Panc1 (cell line): ENCODE measurements at regions not wholly inside any gene's neighbourhood (a gene's known extent, or its start where the extent isn't known, plus 50 kb on each side); places are given as distances from the start of the nearest gene placed in this dataset.
A peak's percentile ranks its signal among the peaks of the same experiment; 100 is the strongest.
"Not testable (repeated sequence)": the region's sequence is repeated elsewhere in the genome, so short reads cannot be mapped to it uniquely, and the experiment has no call there.

ENCODE experiments used
- ATAC-seq: fragments of 200-7000 bp; cut with Tn5 transposase; 2 replicates; pipeline ENCODE4 v1.9.1; 2020; ENCODE audit warnings: mild to moderate bottlenecking, moderate library complexity
- BruUV-seq: library from RNA; stranded (reverse); fragments of 400-500 nt; replicated peaks from 2 replicates; lab custom pipeline; 2021; lab: Mats Ljungman, UMichigan
- CTCF ChIA-PET: fragments of 300-600 bp; sonication (Branson Sonifier 250); formaldehyde crosslinking; loops from one replicate; lab custom pipeline; 2022; ENCODE audit warnings: antibody characterized with exemption; lab: Charles Lee
- POLR2A ChIA-PET: fragments of 300-600 bp; sonication (Branson Sonifier 250); formaldehyde crosslinking; loops from one replicate; lab custom pipeline; 2022; ENCODE audit warnings: antibody characterized with exemption; lab: Charles Lee
- DNase-seq: peaks from one replicate; pipeline ENCODE4 v3.0.0-alpha.2; 2010; ENCODE audit warnings: low read depth, low spot score
- H3K27ac ChIP-seq: 2 replicates; pipeline ENCODE4 v1.5.1; 2011; ENCODE audit warnings: mild to moderate bottlenecking, low read length, inconsistent platforms
- H3K27me3 ChIP-seq: fragments of 200-500 bp; sonication (Bioruptor generic); 2 replicates; pipeline ENCODE4 v1.6.0; 2014; ENCODE audit warnings: low read length, inconsistent platforms; ENCODE audit not compliant: control insufficient read depth, insufficient read depth
- H3K36me3 ChIP-seq: fragments of 200-500 bp; sonication (Bioruptor generic); 2 replicates; pipeline ENCODE4 v1.5.1; 2014; ENCODE audit warnings: inconsistent platforms, mild to moderate bottlenecking, low read length, moderate library complexity; ENCODE audit not compliant: control insufficient read depth, insufficient read depth
- H3K4me1 ChIP-seq: 2 replicates; pipeline ENCODE4 v1.5.1; 2011; ENCODE audit warnings: inconsistent platforms, mild to moderate bottlenecking, low read length, moderate library complexity; ENCODE audit not compliant: control insufficient read depth, insufficient read depth
- H3K4me3 ChIP-seq, 2 experiments: 2 replicates each; pipeline ENCODE4 v1.5.1; 2011 to 2012; ENCODE audit warnings: low read depth in 2 of 2, low read length in 2 of 2, mild to moderate bottlenecking in 2 of 2, inconsistent platforms in 1 of 2, moderate library complexity in 1 of 2
- H3K9me3 ChIP-seq: fragments of 200-500 bp; sonication (Bioruptor generic); 2 replicates; pipeline ENCODE4 v1.5.1; 2014; ENCODE audit warnings: low read depth, mild to moderate bottlenecking, inconsistent platforms, low read length, moderate library complexity; ENCODE audit not compliant: control insufficient read depth, insufficient read depth
- POLR2AphosphoS5 ChIP-seq: IDR thresholded peaks from 2 replicates; pipeline ENCODE4 v1.6.1; 2012; ENCODE audit warnings: mild to moderate bottlenecking, low read depth, low read length, moderate library complexity
- TCF7L2 ChIP-seq: IDR thresholded peaks from 2 replicates; pipeline ENCODE4 v1.6.1; 2011; ENCODE audit warnings: mild to moderate bottlenecking, low read depth, low read length, inconsistent platforms
- in situ Hi-C: cut with HindIII; loops from 2 replicates; pipeline ENCODE4 v1.10.0; 2016; ENCODE audit warnings: low sequenced_read_pairs, low pct_unique_long_range_greater_than_20kb
- intact Hi-C: fragments of 100-400 bp; cut with micrococcal nuclease; formaldehyde crosslinking; loops from one replicate; pipeline ENCODE4 v1.10.0; 2022; ENCODE audit not compliant: unreplicated experiment
- TF ChIP-seq, protein P1 (sequence below), 2 experiments: IDR thresholded peaks; 2 replicates each; pipeline ENCODE4 v1.6.1; 2011 to 2012; ENCODE audit warnings: low read depth in 2 of 2, control low read depth in 1 of 2, low read length in 1 of 2, mild to moderate bottlenecking in 1 of 2, moderate library complexity in 1 of 2; ENCODE audit not compliant: insufficient read depth in 1 of 2
- TF ChIP-seq, protein P2 (sequence below): fragments of 450-650 bp; IDR thresholded peaks from 2 replicates; pipeline ENCODE4 v1.5.1; 2017; ENCODE audit warnings: mild to moderate bottlenecking

DNA sequence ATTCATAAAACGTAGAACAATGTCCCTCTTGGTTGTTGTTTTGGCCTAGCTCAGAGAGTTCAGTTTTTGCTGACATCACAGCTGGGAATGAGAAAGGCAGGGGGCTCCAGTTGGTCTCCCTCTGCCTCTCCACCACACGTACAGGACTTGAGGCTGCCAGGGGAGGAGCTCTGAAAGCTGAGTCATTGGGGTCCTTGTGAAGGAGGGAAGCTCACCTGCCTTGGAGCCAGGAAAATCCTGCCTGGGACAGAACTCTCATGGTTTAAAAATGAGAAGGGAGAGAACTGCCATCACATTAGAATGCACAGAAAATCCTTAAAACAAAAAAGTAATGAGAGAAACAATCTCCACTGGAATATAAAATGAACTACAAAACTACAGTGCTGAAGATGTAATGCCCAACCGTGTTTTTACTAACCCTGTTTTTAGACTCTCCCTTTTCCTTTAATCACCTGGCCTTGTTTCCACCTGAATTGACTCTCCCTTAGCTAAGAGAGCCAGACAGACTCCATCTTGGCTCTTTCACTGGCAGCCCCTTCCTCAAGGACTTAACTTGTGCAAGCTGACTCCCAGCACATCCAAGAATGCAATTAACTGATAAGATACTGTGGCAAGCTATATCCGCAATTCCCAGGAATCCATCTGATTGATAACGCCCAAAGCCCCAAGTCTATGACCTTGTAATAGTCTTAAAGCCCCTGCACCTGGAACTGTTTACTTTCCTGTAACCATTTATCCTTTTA is 58.6 kb upstream of the TARP start:
- CTCF ChIA-PET = interaction anchor here (1.1 to 1.9 kb wide), 2 partner anchors 116 to 144 kb away, joined by 3 to 4 read pairs; no protein-coding TSS in a partner anchor
- ATAC-seq, POLR2A ChIA-PET: not testable (repeated sequence)

DNA sequence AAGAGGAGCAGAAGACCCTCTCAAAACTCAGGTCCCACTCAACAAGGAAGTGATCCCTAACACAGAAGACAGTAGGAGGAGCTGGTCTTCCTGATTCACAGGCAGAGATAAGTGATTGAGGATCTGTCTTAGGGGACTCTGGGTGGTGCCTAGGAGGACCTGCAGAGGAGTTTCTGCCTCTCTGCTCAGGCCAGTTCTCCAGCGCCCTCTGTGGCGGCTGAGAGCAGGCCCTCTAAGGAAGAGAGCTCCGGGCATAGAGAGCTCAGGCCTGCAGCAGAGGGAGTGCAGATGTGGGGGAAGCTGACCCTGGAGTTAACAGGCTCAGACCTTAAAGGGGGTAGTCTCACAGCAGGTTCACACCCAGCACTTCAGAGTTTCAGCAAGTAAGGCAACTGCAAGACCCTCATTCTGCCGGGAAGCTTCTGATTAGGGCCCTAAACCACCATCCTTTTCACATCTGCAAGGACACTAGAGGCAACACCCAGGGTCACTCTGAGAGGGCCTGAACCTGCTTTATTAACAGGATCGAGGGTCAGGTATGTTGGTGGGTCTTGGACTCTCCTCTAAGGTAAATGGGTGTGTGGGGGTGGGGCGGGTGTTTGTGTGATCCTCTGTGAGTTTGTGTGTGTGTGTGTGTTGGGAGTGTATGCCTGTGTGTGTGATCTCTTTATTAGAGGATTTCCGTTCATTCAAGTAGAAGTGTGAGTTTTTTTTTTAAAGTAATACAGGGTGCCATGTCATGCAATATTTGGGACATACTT is 57.6 kb upstream of the TARP start:
- Histone ChIP-seq H3K4me3 (no peak overlapping the region), H3K36me3 (no peaks in the 10 kb centered on the region), H3K27ac (no peak overlapping the region), H3K27me3 (peaks cover 3% of the 10 kb centered on the region; the same call in 1 of the 2 replicates), H3K9me3 (no peaks in the 10 kb centered on the region), H3K4me1 (no peaks in the 10 kb centered on the region)
- intact Hi-C loops = loop anchor here (10.0 kb wide), 1 partner anchor 426 kb away; no protein-coding TSS in a partner anchor
- BruUV-seq = no TSS peak
- ChIA-PET CTCF (interaction anchor here (0.7 to 1.9 kb wide), 4 partner anchors 10 to 143 kb away, joined by 3 to 5 read pairs (median 4); no protein-coding TSS in a partner anchor), POLR2A (no interaction called here)
- DNase-seq (no peak), ATAC-seq (no peak)
- TF ChIP-seq TCF7L2 (no peak), POLR2AphosphoS5 (no peak)
- TF ChIP-seq, protein P1, sequence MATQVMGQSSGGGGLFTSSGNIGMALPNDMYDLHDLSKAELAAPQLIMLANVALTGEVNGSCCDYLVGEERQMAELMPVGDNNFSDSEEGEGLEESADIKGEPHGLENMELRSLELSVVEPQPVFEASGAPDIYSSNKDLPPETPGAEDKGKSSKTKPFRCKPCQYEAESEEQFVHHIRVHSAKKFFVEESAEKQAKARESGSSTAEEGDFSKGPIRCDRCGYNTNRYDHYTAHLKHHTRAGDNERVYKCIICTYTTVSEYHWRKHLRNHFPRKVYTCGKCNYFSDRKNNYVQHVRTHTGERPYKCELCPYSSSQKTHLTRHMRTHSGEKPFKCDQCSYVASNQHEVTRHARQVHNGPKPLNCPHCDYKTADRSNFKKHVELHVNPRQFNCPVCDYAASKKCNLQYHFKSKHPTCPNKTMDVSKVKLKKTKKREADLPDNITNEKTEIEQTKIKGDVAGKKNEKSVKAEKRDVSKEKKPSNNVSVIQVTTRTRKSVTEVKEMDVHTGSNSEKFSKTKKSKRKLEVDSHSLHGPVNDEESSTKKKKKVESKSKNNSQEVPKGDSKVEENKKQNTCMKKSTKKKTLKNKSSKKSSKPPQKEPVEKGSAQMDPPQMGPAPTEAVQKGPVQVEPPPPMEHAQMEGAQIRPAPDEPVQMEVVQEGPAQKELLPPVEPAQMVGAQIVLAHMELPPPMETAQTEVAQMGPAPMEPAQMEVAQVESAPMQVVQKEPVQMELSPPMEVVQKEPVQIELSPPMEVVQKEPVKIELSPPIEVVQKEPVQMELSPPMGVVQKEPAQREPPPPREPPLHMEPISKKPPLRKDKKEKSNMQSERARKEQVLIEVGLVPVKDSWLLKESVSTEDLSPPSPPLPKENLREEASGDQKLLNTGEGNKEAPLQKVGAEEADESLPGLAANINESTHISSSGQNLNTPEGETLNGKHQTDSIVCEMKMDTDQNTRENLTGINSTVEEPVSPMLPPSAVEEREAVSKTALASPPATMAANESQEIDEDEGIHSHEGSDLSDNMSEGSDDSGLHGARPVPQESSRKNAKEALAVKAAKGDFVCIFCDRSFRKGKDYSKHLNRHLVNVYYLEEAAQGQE (IDR thresholded peaks at IDR 0.05; ENCODE audit: insufficient read depth in 1 of 2, low read depth in 2 of 2, low read length in 1 of 2) = no peak
- TF ChIP-seq, protein P2, sequence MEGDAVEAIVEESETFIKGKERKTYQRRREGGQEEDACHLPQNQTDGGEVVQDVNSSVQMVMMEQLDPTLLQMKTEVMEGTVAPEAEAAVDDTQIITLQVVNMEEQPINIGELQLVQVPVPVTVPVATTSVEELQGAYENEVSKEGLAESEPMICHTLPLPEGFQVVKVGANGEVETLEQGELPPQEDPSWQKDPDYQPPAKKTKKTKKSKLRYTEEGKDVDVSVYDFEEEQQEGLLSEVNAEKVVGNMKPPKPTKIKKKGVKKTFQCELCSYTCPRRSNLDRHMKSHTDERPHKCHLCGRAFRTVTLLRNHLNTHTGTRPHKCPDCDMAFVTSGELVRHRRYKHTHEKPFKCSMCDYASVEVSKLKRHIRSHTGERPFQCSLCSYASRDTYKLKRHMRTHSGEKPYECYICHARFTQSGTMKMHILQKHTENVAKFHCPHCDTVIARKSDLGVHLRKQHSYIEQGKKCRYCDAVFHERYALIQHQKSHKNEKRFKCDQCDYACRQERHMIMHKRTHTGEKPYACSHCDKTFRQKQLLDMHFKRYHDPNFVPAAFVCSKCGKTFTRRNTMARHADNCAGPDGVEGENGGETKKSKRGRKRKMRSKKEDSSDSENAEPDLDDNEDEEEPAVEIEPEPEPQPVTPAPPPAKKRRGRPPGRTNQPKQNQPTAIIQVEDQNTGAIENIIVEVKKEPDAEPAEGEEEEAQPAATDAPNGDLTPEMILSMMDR = peak; percentile 39
- in situ Hi-C loops = no loop called here

More for the DNA sequence above, 58.6 kb upstream of the TARP start:
- H3K27ac ChIP-seq, H3K9me3 ChIP-seq, H3K36me3 ChIP-seq, BruUV-seq, H3K4me3 ChIP-seq, H3K4me1 ChIP-seq, DNase-seq, H3K27me3 ChIP-seq, in situ Hi-C loops: not testable (repeated sequence)
- intact Hi-C loops = loop anchor here (10.0 kb wide), 1 partner anchor 427 kb away; no protein-coding TSS in a partner anchor
